Loucy (cell line): ENCODE measurements at regions not wholly inside any gene's neighbourhood (a gene's known extent, or its start where the extent isn't known, plus 50 kb on each side); places are given as distances from the start of the nearest gene placed in this dataset.

Experiments used
- CTCF ChIP-seq: fragments of 200-600 bp; sonication (generic); conservative IDR thresholded peaks from 2 replicates; pipeline ENCODE4 v1.5.1; 2014; ENCODE audit warnings: mild to moderate bottlenecking, antibody characterized with exemption, low read length
- EZH2phosphoT487 ChIP-seq: fragments of 200-600 bp; IDR thresholded peaks from 2 replicates; pipeline ENCODE4 v1.6.1; 2018; ENCODE audit warnings: antibody characterized with exemption, mild to moderate bottlenecking, moderate library complexity, borderline replicate concordance

GRCh38 chr11:130528298-130529261, 80.1 kb downstream of the ADAMTS15 start:
- TF ChIP-seq CTCF (no peak), EZH2phosphoT487 (no peak)
